ENCODE measurements at regions not wholly inside any gene's neighbourhood (a gene's known extent, or its start where the extent isn't known, plus 50 kb on each side); places are given as distances from the start of the nearest gene placed in this dataset.

- TF ChIP-seq, protein P1, sequence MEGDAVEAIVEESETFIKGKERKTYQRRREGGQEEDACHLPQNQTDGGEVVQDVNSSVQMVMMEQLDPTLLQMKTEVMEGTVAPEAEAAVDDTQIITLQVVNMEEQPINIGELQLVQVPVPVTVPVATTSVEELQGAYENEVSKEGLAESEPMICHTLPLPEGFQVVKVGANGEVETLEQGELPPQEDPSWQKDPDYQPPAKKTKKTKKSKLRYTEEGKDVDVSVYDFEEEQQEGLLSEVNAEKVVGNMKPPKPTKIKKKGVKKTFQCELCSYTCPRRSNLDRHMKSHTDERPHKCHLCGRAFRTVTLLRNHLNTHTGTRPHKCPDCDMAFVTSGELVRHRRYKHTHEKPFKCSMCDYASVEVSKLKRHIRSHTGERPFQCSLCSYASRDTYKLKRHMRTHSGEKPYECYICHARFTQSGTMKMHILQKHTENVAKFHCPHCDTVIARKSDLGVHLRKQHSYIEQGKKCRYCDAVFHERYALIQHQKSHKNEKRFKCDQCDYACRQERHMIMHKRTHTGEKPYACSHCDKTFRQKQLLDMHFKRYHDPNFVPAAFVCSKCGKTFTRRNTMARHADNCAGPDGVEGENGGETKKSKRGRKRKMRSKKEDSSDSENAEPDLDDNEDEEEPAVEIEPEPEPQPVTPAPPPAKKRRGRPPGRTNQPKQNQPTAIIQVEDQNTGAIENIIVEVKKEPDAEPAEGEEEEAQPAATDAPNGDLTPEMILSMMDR (conservative IDR thresholded peaks at IDR 0.05; ENCODE audit: low read length): no peak
- no peak for TF ChIP-seq EZH2phosphoT487 (IDR thresholded peaks at IDR 0.05; ENCODE audit: borderline replicate concordance)
Observed at GRCh38 chr12:30423330-30423729, 272.3 kb downstream of the IPO8 start.

Measured in Loucy (cell line).